ENCODE measurements at regions not wholly inside any gene's neighbourhood (a gene's known extent, or its start where the extent isn't known, plus 50 kb on each side); places are given as distances from the start of the nearest gene placed in this dataset.

DNA sequence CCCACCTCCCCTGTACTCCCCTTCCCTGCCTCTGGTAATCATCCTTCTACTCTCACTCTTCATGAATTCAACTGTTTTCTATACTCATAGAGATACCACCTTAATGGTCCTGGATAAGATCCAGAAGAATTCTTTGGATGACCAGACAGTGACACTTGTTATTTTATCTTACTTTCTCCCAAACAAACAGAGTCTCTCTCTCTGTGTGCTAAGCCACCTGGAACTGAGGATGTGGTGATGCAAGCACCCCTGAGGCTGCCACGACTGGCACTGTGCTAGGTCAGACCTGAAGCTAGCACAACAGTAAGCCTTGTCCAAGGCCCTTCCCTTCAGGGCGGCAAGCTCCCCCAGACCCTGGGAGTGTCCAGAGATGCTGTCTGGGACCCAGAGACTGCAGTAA lies 250.2 kb downstream of the C12orf50 start:
- TF ChIP-seq, protein P1, sequence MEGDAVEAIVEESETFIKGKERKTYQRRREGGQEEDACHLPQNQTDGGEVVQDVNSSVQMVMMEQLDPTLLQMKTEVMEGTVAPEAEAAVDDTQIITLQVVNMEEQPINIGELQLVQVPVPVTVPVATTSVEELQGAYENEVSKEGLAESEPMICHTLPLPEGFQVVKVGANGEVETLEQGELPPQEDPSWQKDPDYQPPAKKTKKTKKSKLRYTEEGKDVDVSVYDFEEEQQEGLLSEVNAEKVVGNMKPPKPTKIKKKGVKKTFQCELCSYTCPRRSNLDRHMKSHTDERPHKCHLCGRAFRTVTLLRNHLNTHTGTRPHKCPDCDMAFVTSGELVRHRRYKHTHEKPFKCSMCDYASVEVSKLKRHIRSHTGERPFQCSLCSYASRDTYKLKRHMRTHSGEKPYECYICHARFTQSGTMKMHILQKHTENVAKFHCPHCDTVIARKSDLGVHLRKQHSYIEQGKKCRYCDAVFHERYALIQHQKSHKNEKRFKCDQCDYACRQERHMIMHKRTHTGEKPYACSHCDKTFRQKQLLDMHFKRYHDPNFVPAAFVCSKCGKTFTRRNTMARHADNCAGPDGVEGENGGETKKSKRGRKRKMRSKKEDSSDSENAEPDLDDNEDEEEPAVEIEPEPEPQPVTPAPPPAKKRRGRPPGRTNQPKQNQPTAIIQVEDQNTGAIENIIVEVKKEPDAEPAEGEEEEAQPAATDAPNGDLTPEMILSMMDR (IDR thresholded peaks at IDR 0.05) = no peak
- no peak for TF ChIP-seq EZH2 (IDR thresholded peaks at IDR 0.05; ENCODE audit: borderline replicate concordance, insufficient read depth, low read depth, low read length, poor library complexity, severe bottlenecking)

Data from B cell (primary cell).